Thoracic aorta (tissue), 2 donors: ENCODE measurements at regions not wholly inside any gene's neighbourhood (a gene's known extent, or its start where the extent isn't known, plus 50 kb on each side); places are given as distances from the start of the nearest gene placed in this dataset.

ENCODE experiments used
- ATAC-seq: fragments of 150-250 bp; one replicate; pipeline ENCODE4 v1.8.0; 2017; ENCODE audit warnings: low read depth; ENCODE audit not compliant: insufficient number of reproducible peaks, low FRiP score
- DNase-seq: peaks from one replicate; pipeline ENCODE4 v3.0.0-alpha.2; 2020; ENCODE audit warnings: low spot score
- H3K27ac ChIP-seq, 2 donors: fragments of 200-600 bp; sonication (generic); 1 replicate in 1 of 2; 2 replicates in 1 of 2; pipeline ENCODE4 v1.5.1; 2016; ENCODE audit warnings: mild to moderate bottlenecking in 2 of 2, moderate library complexity in 2 of 2
- H3K27me3 ChIP-seq: fragments of 200-600 bp; sonication (generic); replicated peaks from 2 replicates; pipeline ENCODE4 v1.6.0; 2016; ENCODE audit warnings: mild to moderate bottlenecking; ENCODE audit not compliant: insufficient read depth
- H3K36me3 ChIP-seq: fragments of 200-600 bp; sonication (generic); one replicate; pipeline ENCODE4 v1.5.1; 2016
- H3K4me1 ChIP-seq, 2 donors: fragments of 200-600 bp; sonication (generic); 1 replicate in 1 of 2; 2 replicates in 1 of 2; pipeline versions ENCODE4 v1.5.1 to v1.6.0; 2016; ENCODE audit warnings: low read depth in 2 of 2, mild to moderate bottlenecking in 1 of 2; ENCODE audit not compliant: control insufficient read depth in 1 of 2
- H3K4me3 ChIP-seq: fragments of 200-600 bp; sonication (generic); 2 replicates; pipeline ENCODE4 v1.5.1; 2016; ENCODE audit warnings: mild to moderate bottlenecking
- H3K9me3 ChIP-seq: fragments of 200-600 bp; sonication (generic); 2 replicates; pipeline ENCODE4 v1.5.1; 2016
- CTCF ChIP-seq: fragments of 200-600 bp; sonication (generic); IDR thresholded peaks from one replicate; pipeline ENCODE4 v1.5.1; 2019; ENCODE audit warnings: antibody characterized with exemption

GRCh38 chr18:68568364-68569155, 146.3 kb downstream of the TMX3 start:
- ATAC-seq, result no peak
- H3K27ac ChIP-seq, result no peak overlapping the region
- no peaks in the 10 kb centered on the region for H3K36me3 ChIP-seq
- H3K4me3 ChIP-seq, result no peak overlapping the region
- no peaks in the 10 kb centered on the region for H3K4me1 ChIP-seq
- no peaks in the 10 kb centered on the region for H3K27me3 ChIP-seq
- no peak for DNase-seq
- no peak for TF ChIP-seq CTCF
- H3K9me3 ChIP-seq, result no peaks in the 10 kb centered on the region

GRCh38 chr18:68566991-68567390, 147.9 kb downstream of the TMX3 start:
- TF ChIP-seq CTCF, result no peak
- ATAC-seq (no peak), DNase-seq (no peak)

GRCh38 chr18:68564961-68565360, 149.9 kb downstream of the TMX3 start:
- H3K27me3 ChIP-seq, result no peaks in the 10 kb centered on the region
- H3K36me3 ChIP-seq, result no peaks in the 10 kb centered on the region
- no peak for TF ChIP-seq CTCF
- no peak overlapping the region for H3K4me3 ChIP-seq
- no peaks in the 10 kb centered on the region for H3K9me3 ChIP-seq
- ATAC-seq (no peak), DNase-seq (no peak)
- no peak overlapping the region for H3K27ac ChIP-seq
- no peaks in the 10 kb centered on the region for H3K4me1 ChIP-seq

More at GRCh38 chr18:68566991-68567390, 147.9 kb downstream of the TMX3 start:
- Histone ChIP-seq H3K27me3 (no peaks in the 10 kb centered on the region), H3K4me1 (no peaks in the 10 kb centered on the region), H3K9me3 (no peaks in the 10 kb centered on the region), H3K36me3 (no peaks in the 10 kb centered on the region), H3K27ac (no peak overlapping the region), H3K4me3 (no peak overlapping the region)

GRCh38 chr18:68564351-68564750, 150.6 kb downstream of the TMX3 start:
- no peak overlapping the region for H3K4me3 ChIP-seq
- H3K27ac ChIP-seq, result no peak overlapping the region
- H3K9me3 ChIP-seq, result no peaks in the 10 kb centered on the region
- TF ChIP-seq CTCF, result no peak
- ATAC-seq (no peak), DNase-seq (no peak)
- H3K4me1 ChIP-seq, result no peaks in the 10 kb centered on the region
- no peaks in the 10 kb centered on the region for H3K27me3 ChIP-seq
- H3K36me3 ChIP-seq, result no peaks in the 10 kb centered on the region

- H3K27me3 ChIP-seq, result no peaks in the 10 kb centered on the region
- no peak for TF ChIP-seq CTCF
- no peak overlapping the region for H3K4me3 ChIP-seq
- no peaks in the 10 kb centered on the region for H3K4me1 ChIP-seq
- ATAC-seq, result no peak
- no peaks in the 10 kb centered on the region for H3K36me3 ChIP-seq
- DNase-seq, result no peak
- no peak overlapping the region for H3K27ac ChIP-seq
- H3K9me3 ChIP-seq, result no peaks in the 10 kb centered on the region
These were observed 154.8 kb downstream of the TMX3 start for GRCh38 chr18:68560128-68560527.
